ENCODE measurements at regions not wholly inside any gene's neighbourhood (a gene's known extent, or its start where the extent isn't known, plus 50 kb on each side); places are given as distances from the start of the nearest gene placed in this dataset.
"Not testable (repeated sequence)": the region's sequence is repeated elsewhere in the genome, so short reads cannot be mapped to it uniquely, and the experiment has no call there.

GRCh38 chr1:95167503-95167902, 50.3 kb downstream of the TLCD4 start:
- TF ChIP-seq CTCF, POLR2A (IDR thresholded peaks at IDR 0.05): not testable (repeated sequence)

All from body of pancreas (tissue), 4 donors.